ENCODE measurements at regions not wholly inside any gene's neighbourhood (a gene's known extent, or its start where the extent isn't known, plus 50 kb on each side); places are given as distances from the start of the nearest gene placed in this dataset.
A peak's percentile ranks its signal among the peaks of the same experiment; 100 is the strongest.

DNA sequence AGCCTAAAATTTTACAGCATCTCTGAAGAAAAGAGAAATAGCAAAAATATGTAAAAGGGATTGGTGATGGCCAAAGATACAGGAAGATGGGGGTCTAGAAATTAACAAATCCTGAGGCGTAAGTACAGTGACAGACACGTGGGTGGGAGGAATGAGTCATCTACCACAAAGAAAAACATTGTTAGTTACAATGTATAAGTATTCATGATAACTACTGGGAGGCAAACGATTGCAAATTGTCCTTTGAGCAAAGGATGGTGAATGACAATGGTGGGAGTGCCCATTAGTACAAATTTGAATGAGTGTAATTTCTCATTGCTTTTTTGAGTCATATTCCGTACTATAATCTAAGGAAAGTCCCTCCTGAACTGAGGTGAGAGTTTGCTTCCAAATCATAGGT, 809.0 kb upstream of the FAM98A start:
- Histone ChIP-seq H3K79me2 (ENCODE audit: control insufficient read depth in 1 of 2, insufficient read depth in 2 of 2, low read length in 2 of 2) (no peaks in the 10 kb centered on the region), H3K9me3 (ENCODE audit: insufficient read depth in 2 of 2, low read depth in 1 of 2, low read length in 1 of 2) (no peaks in the 10 kb centered on the region; a peak in 1 of 4 replicates), H2BK20ac (ENCODE audit: low read length) (no peak overlapping the region), H3K23me2 (ENCODE audit: low read depth, low read length) (no peaks in the 10 kb centered on the region), H3K4me1 (replicated peaks in 1 of 4; ENCODE audit: control insufficient read depth in 3 of 4, insufficient read depth in 4 of 4, low read length in 3 of 4) (peaks cover 0 to 3% (median 0%) of the 10 kb centered on the region in 4 experiments; a peak in 2 of 7 replicates), H3K27me3 (replicated peaks in 1 of 4; ENCODE audit: control insufficient read depth in 3 of 4, extremely low read depth in 1 of 4, insufficient read depth in 3 of 4, low read length in 3 of 4) (no peaks in the 10 kb centered on the region), H3K4me2 (ENCODE audit: insufficient read depth in 1 of 2, low read depth in 2 of 2, low read length in 2 of 2) (0 out of 4 replicates have a peak overlapping the region, but pooled peaks of 1 of the 2 experiments have one; percentile 16), H3K79me1 (ENCODE audit: low read depth, low read length) (no peaks in the 10 kb centered on the region), H3K18ac (ENCODE audit: extremely low read depth, low read length) (no peak overlapping the region), H4K91ac (replicated peaks; ENCODE audit: insufficient read length, low read length) (no peak overlapping the region), H2AFZ (ENCODE audit: low read length) (0 out of 2 replicates have a peak overlapping the region, but pooled peaks have one; percentile 41), H4K8ac (ENCODE audit: extremely low read depth, insufficient read depth, low read length) (no peak overlapping the region), H3K4me3 (ENCODE audit: extremely low read depth in 1 of 4, insufficient read depth in 2 of 4, low read depth in 3 of 4, low read length in 4 of 4) (no peak overlapping the region), H3K36me3 (ENCODE audit: control insufficient read depth in 2 of 4, insufficient read depth in 4 of 4, low read length in 3 of 4) (no peaks in the 10 kb centered on the region), H4K20me1 (replicated peaks in 1 of 2; ENCODE audit: control insufficient read depth in 1 of 2, insufficient read depth in 2 of 2, low read length in 2 of 2) (no peaks in the 10 kb centered on the region), H3K14ac (ENCODE audit: insufficient read length) (no peak overlapping the region), H2BK5ac (ENCODE audit: low read depth, low read length) (no peak overlapping the region), H4K5ac (ENCODE audit: insufficient read length, low read depth, low read length) (no peak overlapping the region), H3K23ac (ENCODE audit: insufficient read length) (no peak overlapping the region), H2BK12ac (ENCODE audit: low read depth, low read length) (no peak overlapping the region), H3K9ac (replicated peaks in 1 of 4; ENCODE audit: extremely low read depth in 1 of 4, low read depth in 3 of 4, low read length in 3 of 4) (no peak overlapping the region), H2BK120ac (replicated peaks; ENCODE audit: low read depth, low read length) (no peak overlapping the region), H3K27ac (ENCODE audit: low read depth, low read length) (no peak overlapping the region), H2AK5ac (ENCODE audit: low read depth, low read length) (no peak overlapping the region), H2BK15ac (ENCODE audit: low read length) (no peak overlapping the region), H3K56ac (replicated peaks; ENCODE audit: insufficient read length, low read depth, low read length) (no peak overlapping the region), H3K4ac (replicated peaks; ENCODE audit: insufficient read length, low read depth, low read length) (no peak overlapping the region)
- POLR2A ChIA-PET (ENCODE audit: partially characterized antibody), result no interaction called here
- CTCF ChIA-PET (ENCODE audit: partially characterized antibody), result interaction anchor here (1.1 kb wide), 1 partner anchor 332 kb away, joined by 4 read pairs; no protein-coding TSS in a partner anchor
- no peak for TF ChIP-seq KDM5A (IDR thresholded peaks at IDR 0.05; ENCODE audit: low read length)
- no peak for TF ChIP-seq SUZ12 (IDR thresholded peaks at IDR 0.05; ENCODE audit: low read length)
- peak; percentile 78 for TF ChIP-seq JUND (IDR thresholded peaks at IDR 0.05; ENCODE audit: low read length)
- DNase-seq (ENCODE audit: low read depth in 1 of 2, low spot score in 2 of 2), result no peak
- 62% methylated on average over 4 of the region's 4 CpGs; no CpG with 5 or more reads in 1 of the 2 experiments for WGBS, 2 experiments (ENCODE audit: extremely low coverage in 1 of 2, insufficient coverage in 1 of 2, insufficient read length in 1 of 2, insufficient replicate concordance in 2 of 2, low coverage in 1 of 2, low lambda C conversion rate in 2 of 2, missing lambda C conversion rate in 1 of 2)
- no peak for FAIRE-seq

All from H1 (cell line).